Heart left ventricle (tissue), 16 donors: ENCODE measurements at regions not wholly inside any gene's neighbourhood (a gene's known extent, or its start where the extent isn't known, plus 50 kb on each side); places are given as distances from the start of the nearest gene placed in this dataset.
A peak's percentile ranks its signal among the peaks of the same experiment; 100 is the strongest.

Experiments
- ATAC-seq, 4 donors: fragments of 200-7000 bp; cut with Tn5 transposase; one replicate each; pipeline ENCODE4 v1.9.1; 2020 to 2022; ENCODE audit warnings: moderate library complexity in 4 of 4, mild to moderate bottlenecking in 3 of 4, moderate number of reproducible peaks in 1 of 4
- DNase-seq, 5 donors: peaks; one replicate each; pipeline ENCODE4 v3.0.0-alpha.2; 2020
- H3K27ac ChIP-seq, 12 donors: fragments of 200-600 bp; sonication (generic) in 4 of 12; one replicate each; pipeline versions ENCODE4 v1.5.0 to v1.8.0; 2016 to 2022; ENCODE audit warnings: mild to moderate bottlenecking in 2 of 12
- H3K27me3 ChIP-seq, 9 donors: fragments of 200-600 bp; sonication (generic) in 2 of 9; one replicate each; pipeline versions ENCODE4 v1.5.1 to v1.8.0; 2016 to 2022; ENCODE audit warnings: mild to moderate bottlenecking in 3 of 9
- H3K36me3 ChIP-seq, 9 donors: fragments of 200-600 bp; sonication (generic) in 2 of 9; one replicate each; pipeline versions ENCODE4 v1.5.0 to v1.8.0; 2018 to 2022; ENCODE audit warnings: mild to moderate bottlenecking in 2 of 9
- H3K4me1 ChIP-seq, 12 donors: fragments of 200-600 bp; sonication (generic) in 4 of 12; one replicate each; pipeline versions ENCODE4 v1.5.0 to v1.8.0; 2016 to 2022; ENCODE audit warnings: mild to moderate bottlenecking in 3 of 12
- H3K4me3 ChIP-seq, 12 donors: fragments of 200-600 bp; sonication (generic) in 4 of 12; one replicate each; pipeline versions ENCODE4 v1.5.0 to v1.8.0; 2017 to 2022; ENCODE audit warnings: mild to moderate bottlenecking in 9 of 12, moderate library complexity in 4 of 12
- H3K9me3 ChIP-seq, 12 donors: fragments of 200-600 bp; sonication (generic) in 4 of 12; one replicate each; pipeline versions ENCODE4 v1.5.0 to v1.8.0; 2016 to 2022; ENCODE audit warnings: mild to moderate bottlenecking in 1 of 12
- CTCF ChIP-seq, 12 donors: fragments of 200-600 bp; sonication (generic) in 4 of 12; IDR thresholded peaks; one replicate each; pipeline versions ENCODE4 v1.5.0 to v1.8.0; 2018 to 2022; ENCODE audit warnings: antibody characterized with exemption in 12 of 12, mild to moderate bottlenecking in 5 of 12
- POLR2A ChIP-seq, 2 donors: fragments of 450-650 bp; IDR thresholded peaks; one replicate each; pipeline ENCODE4 v1.6.1; 2017; ENCODE audit warnings: antibody characterized with exemption in 2 of 2, mild to moderate bottlenecking in 2 of 2, moderate library complexity in 2 of 2
- WGBS, 4 donors: extraction: QIAGEN DNeasy Blood & Tissue Kit in 2 of 4; methylation state at CpG; one replicate each; pipeline versions ENCODE4 v1.1.5 to v1.1.7; 2013 to 2018; 5-methylcytosine and 5-hydroxymethylcytosine counted together
- intact Hi-C, 10 donors: fragments of 100-400 bp; cut with DNase I; formaldehyde crosslinking; loops; one replicate each; pipeline versions ENCODE4 v1.11.1 to v1.14.2; 2022
- donor health status: ischemic (EF 13 %, LVEDD 7.1; RV severe dilation, severe dysfunction).
- donor health status: healthy with polysubstance abuse.
- donor health status: DM: no; HTN: yes; CAD: no.
- donor health status: DM: no; HTN: no; CAD: no.
- donor health status: ischemic (EF 25% LVEDD 6.9; RV normal size, moderate dysfunction).
- donor health status: ischemic (EF 25% LVEDD 5.7; RV mildly dilated, moderate dysfunction).
- donor health status: healthy.
- donor health status: DM: yes; HTN: yes; CAD: no.
- donor health status: ischemic (EF 35%, LVEDD 5.7; RV mildly dilated, moderate dysfunction).
- donor health status: nonischemic (EF 11% LVEDD 7.7; RV severe dilation, severe dysfunction).
- donor health status: DM: yes; HTN: yes; CAD: no.
- donor health status: PGD.
- donor health status: ischemic (EF 29% LVEDD 5.4; RV normal size, mild dysfunction).
- donor health status: nonischemic (EF 23%, LVEDD 6.1; RV moderate dilation, normal function).

- Histone ChIP-seq H3K4me1 (no peaks in the 10 kb centered on the region), H3K27ac (no peak overlapping the region), H3K27me3 (peaks cover 0 to 14% (median 0%) of the 10 kb centered on the region in 9 donors), H3K4me3 (no peak overlapping the region), H3K36me3 (no peaks in the 10 kb centered on the region), H3K9me3 (no peaks in the 10 kb centered on the region)
- WGBS, 4 donors = 38 to 61% (median 52%) methylated on average over 3 of the region's 3 CpGs
- DNase-seq = no peak
- no peak for ATAC-seq
- no peak for TF ChIP-seq POLR2A (IDR thresholded peaks at IDR 0.05)
- no peak for TF ChIP-seq CTCF (IDR thresholded peaks at IDR 0.05)
- intact Hi-C loops = loop anchor here in 1 of 10 donors (10.0 kb wide), 1 partner anchor 552 kb away; no protein-coding TSS in a partner anchor
Measured at GRCh38 chr15:85847031-85847430, 52.3 kb upstream of the KLHL25 start.

GRCh38 chr15:85849946-85850345 lies 55.2 kb upstream of the KLHL25 start:
- ATAC-seq (peak in 1 of 4 donors; percentile 21), DNase-seq (no peak)
- H3K27ac ChIP-seq = no peak overlapping the region
- intact Hi-C loops = loop anchor here in 1 of 10 donors (10.0 kb wide), 1 partner anchor 555 kb away; no protein-coding TSS in a partner anchor
- H3K27me3 ChIP-seq = peaks cover 0 to 18% (median 4%) of the 10 kb centered on the region in 9 donors
- WGBS, 4 donors = 86 to 90% (median 88%) methylated on average over 11 of the region's 11 CpGs
- H3K9me3 ChIP-seq = no peaks in the 10 kb centered on the region
- H3K4me1 ChIP-seq = no peaks in the 10 kb centered on the region
- H3K4me3 ChIP-seq = no peak overlapping the region
- TF ChIP-seq POLR2A (IDR thresholded peaks at IDR 0.05) (no peak), CTCF (IDR thresholded peaks at IDR 0.05) (no peak)
- H3K36me3 ChIP-seq = no peaks in the 10 kb centered on the region

GRCh38 chr15:85852969-85853368 lies 58.2 kb upstream of the KLHL25 start:
- no peak overlapping the region for H3K4me3 ChIP-seq
- intact Hi-C loops = no loop called here
- WGBS, 4 donors = 65 to 75% (median 68%) methylated on average over 3 of the region's 3 CpGs
- H3K4me1 ChIP-seq = no peaks in the 10 kb centered on the region
- ATAC-seq (peak in 2 of 4 donors; percentile 9 to 31), DNase-seq (no peak)
- H3K27me3 ChIP-seq = peaks cover 0 to 40% (median 13%) of the 10 kb centered on the region in 9 donors
- H3K36me3 ChIP-seq = no peaks in the 10 kb centered on the region
- TF ChIP-seq CTCF (IDR thresholded peaks at IDR 0.05) = no peak
- TF ChIP-seq POLR2A (IDR thresholded peaks at IDR 0.05) = no peak
- no peaks in the 10 kb centered on the region for H3K9me3 ChIP-seq
- no peak overlapping the region for H3K27ac ChIP-seq

GRCh38 chr15:85854345-85855097 lies 59.8 kb upstream of the KLHL25 start:
- H3K27me3 ChIP-seq = peaks cover 0 to 43% (median 13%) of the 10 kb centered on the region in 9 donors
- H3K36me3 ChIP-seq = no peaks in the 10 kb centered on the region
- no peaks in the 10 kb centered on the region for H3K4me1 ChIP-seq
- DNase-seq = peak in 2 of 5 donors; percentile 30 to 41
- intact Hi-C loops = no loop called here
- no peaks in the 10 kb centered on the region for H3K9me3 ChIP-seq
- 46 to 51% (median 48%) methylated on average over 11 of the region's 11 CpGs for WGBS, 4 donors
- TF ChIP-seq CTCF (IDR thresholded peaks at IDR 0.05) (peak; percentile 69 to 89 (median 80)), POLR2A (IDR thresholded peaks at IDR 0.05) (no peak)
- no peak overlapping the region for H3K4me3 ChIP-seq
- ATAC-seq = peak; percentile 43 to 72 (median 68)
- no peak overlapping the region for H3K27ac ChIP-seq
